HG02642 (cell line): ENCODE measurements at regions not wholly inside any gene's neighbourhood (a gene's known extent, or its start where the extent isn't known, plus 50 kb on each side); places are given as distances from the start of the nearest gene placed in this dataset.

Experiments
- ATAC-seq: cut with Tn5 transposase; IDR thresholded peaks from one replicate; pipeline ENCODE4 v1.9.1; 2021; ENCODE audit warnings: mild to moderate bottlenecking; ENCODE audit not compliant: unreplicated experiment, poor library complexity

DNA sequence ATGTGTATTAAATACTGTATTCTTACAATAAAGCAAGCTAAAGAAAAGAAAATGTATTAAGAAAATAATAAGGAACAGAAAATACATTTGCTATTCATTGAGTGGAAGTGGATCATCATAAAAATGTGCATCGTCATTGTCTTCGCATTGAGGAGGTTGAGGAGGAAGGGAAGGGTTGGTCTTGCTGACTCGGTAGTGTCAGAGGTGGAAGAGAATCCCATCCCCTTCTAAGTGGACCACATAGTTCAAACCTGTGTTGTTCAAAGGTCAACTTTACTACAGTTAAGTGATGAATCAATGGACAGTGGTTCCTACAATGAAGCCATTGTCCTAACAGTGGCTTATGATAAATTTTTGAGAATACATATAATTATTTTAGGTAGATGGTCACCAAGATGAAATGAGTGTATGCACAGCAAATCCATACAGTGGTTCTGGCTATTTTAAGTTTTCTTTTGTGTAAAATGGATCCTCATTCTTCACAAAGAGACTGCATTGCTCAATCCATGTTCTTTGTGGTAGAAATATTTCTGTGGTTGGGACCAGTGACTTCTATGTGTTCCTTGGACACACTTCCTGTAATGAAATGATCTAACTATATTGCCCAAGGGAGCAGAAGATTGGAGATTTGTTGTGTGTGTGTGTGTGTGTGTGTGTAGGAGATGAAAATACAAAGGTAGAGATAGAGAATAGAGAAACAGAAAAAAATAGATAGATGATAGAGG is 556.4 kb upstream of the AMELY start:
- no peak for ATAC-seq

DNA sequence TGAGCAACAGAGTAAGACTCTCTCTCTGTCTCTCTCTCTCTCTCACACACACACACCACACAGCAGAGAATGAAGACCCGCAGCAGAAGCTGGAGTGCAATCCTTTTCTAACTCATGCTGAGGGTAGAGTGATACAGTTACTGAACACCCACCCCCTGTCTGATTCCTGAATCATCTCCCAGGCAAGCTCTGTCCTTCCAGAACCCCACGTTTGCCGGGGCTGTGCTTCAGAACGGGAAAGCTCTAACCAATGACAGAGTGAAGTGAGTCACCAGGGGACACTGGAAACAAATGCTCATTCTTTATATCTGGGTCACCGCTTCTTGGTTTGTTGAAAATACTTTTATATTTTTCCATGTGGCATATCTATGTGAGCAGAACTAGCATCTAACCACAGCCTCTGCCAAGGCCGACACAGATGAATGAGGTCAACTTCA is 553.7 kb upstream of the AMELY start:
- no peak for ATAC-seq

DNA sequence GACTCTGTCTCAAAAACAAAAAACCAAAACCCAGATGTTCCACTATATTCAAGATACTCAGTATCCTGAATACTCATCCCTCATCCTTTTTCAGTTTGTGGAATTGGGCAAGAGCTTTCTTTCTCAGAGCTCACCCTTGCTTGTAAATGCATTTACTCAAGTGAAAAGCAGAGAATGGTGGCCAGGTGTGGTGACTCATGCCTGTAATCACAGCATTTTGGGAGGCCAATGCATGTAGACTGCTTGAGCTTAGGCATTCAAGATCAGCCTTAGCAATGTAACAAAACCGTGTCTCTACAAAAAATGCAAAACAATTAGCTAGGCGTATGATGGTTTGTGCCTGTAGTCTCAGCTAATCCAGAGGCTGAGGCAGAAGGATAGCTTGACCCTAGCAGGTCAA is 553.2 kb upstream of the AMELY start:
- no peak for ATAC-seq

DNA sequence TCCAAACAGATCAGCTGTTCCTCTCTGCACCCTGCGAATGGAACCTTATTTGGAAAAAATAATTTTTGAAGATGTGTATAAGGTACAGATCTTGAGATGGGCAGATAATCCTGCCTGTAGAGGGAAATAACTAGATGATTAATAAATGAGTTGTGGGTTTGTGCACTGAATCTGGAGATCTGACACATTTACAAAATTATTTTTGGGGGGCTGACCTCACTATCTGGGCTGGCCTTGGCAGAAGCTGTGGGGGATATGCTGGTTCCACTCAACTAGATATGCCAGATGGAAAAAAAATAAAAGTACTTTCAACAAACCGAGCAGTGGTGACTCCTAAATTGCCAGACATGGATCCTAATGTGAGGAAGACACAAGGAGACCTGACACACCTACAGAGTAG is 552.2 kb upstream of the AMELY start:
- no peak for ATAC-seq

DNA sequence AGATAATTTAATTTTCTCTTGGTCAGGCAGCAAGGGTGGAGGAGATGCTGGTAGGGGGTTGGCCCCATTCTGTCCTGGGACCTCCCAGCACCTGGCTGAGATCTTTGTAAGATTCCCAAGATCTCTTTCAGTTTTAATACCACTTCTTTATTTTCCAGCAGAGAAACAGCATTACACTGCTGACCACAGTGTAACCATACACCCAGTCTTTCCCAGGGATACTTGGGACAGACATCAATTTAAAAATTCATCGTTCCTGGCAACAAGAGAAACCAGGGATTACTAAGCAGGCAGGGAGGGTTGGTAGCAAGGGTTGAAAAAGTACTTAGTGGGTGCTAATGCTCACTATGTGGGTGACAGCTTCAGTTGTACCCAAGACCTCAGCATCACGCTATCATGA is 551.6 kb upstream of the AMELY start:
- no peak for ATAC-seq

DNA sequence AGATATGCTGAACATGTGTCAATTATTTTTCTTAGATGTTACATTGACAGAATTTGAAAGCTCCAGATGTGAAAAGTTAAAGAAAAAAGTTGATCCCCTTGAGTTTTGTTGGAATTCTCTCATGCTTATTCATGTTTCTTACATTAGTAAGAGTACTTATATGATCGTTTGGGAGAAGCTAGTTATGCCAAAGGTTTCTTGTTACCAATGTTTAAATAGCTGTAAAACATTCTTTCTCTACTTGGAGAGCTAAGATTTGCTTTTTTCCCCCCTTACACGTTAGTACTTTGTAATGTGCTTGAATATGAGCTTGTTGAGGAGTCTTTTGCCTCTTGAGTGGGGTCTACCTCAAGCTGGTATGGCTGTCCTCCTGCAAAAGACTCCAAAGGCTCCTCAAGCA is 551.1 kb upstream of the AMELY start:
- ATAC-seq, result no peak

DNA sequence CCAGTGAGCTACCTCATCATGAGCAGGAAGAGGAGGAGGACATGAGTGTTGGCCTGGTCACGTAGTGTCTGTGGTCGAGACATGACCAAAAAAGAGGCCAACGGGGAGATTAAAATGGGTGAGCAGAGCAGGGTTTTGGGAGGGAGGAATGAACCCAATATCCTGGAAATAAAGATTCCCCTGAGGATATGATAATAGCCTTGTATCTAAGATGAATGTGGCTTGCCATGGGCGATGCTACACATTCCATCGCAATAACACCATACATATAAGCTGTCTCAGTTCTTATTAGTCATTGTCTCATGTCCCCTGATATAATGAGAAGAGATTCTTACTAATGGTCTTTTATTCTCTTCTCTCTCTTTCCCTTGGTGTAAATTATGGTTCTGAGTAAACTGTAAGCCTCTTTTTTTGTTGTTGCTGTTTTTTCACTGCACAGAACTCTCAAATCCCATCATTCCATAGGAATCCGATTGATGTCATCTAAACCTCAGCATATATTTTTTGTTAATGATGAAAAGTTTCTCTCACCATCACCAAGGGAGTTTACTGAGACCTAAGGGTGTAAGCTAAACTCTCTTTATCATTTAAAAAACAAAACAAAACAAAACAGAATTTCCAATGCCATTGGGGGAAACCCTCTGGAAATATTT is 550.4 kb upstream of the AMELY start:
- no peak for ATAC-seq

DNA sequence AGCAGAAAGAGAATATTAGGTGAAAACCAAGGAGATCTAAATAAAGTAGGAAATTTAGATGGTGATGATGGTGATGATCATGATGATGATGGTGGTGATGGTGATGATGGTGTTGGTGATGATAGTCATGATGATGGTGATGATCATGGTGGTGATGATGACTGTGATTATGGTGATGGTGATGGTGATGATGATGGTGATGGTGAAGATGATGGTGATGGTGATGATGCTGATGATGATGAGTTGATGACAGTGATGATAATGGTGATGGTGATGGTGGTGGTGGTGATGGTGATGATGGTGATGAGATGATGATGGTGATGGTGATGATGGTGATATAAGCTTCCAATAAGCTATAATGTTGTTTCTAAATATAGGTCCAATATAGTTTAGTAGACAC is 548.2 kb upstream of the AMELY start:
- no peak for ATAC-seq

DNA sequence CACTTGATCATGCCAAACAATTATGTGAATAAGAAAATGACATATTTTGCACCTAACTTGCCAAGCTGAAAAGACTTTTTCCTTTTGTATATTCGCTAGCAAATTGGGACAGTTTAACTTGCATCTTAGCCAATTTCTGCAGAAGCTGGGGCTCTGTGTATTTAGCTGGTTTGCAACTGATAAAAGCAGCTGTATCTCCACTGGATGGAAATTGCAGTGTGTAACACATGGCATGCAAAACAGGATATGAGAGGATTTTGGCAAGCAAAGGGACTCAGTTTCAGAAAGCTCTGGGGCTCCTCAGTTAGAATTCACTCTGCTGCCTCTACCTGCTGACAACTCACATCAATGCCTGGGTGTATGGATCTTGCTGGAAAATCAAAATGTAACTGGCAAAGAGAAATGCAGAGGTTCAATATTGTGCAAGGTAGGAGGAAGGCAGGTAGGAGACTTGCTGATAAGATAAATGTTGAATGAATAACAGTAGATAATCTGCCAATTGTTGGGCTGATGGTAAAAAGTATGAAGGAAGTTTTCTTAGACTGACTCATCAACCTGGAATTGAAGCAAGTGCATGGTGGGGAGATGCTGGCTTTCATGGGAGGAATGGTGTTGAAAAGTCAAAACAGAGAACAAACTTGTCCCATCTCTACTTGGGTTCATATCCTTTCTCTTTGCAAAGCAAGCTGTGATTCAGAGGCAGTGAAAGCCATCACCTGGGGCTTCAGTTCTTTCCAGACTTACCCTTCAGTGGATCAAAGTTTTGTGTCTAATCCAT is 546.9 kb upstream of the AMELY start:
- no peak for ATAC-seq

DNA sequence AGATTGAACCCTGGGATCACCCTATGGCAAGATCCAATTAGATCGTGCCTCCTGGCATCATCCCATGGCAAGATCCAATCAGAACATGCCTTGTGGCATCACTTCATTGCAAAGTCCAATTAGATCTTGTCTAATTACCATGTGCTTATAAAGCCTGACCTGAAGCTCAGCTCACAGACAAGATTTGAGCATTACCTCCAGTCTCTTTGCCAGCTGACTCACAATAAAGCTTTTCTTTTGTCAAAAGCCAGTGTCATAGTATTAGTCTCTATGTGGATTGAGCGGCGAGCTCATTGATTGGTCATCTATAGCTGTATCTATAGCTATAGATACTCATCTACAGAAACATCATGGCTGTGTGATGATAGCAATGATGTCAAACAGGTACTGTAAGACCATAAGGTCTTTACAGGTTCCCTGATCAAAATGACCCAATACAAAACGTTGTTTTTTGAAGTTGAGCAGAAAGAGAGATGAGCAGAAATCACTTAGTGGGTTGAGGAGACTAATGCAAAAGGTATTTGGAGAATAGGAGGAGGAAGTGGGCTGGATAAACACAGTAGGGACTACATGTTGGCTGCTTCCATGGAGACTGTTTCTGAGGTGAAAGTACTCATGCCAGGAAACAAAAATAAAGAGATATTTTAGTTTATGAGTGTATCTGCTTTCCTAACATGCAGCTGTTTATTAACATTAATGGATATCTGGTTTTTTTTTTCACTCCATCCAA is 545.9 kb upstream of the AMELY start:
- no peak for ATAC-seq

DNA sequence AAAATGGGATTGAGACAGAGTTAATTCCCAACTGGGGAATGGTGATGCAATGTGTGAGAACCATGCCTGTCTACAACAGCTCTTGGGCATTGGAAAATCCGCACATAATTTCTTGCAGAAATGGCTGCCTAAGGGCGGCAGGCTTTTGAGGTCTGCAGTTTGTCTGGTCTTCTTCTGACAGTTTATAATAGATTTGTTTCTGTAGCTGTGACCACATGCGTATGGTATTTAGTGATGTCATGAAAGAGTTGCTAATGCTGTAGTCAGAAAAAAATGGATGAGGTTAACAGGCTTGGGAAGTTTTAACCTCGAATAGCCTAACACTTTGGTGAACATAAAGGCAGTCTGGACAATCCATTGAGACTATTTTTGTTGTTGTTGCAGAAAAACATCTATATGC is 544.1 kb upstream of the AMELY start:
- no peak for ATAC-seq

DNA sequence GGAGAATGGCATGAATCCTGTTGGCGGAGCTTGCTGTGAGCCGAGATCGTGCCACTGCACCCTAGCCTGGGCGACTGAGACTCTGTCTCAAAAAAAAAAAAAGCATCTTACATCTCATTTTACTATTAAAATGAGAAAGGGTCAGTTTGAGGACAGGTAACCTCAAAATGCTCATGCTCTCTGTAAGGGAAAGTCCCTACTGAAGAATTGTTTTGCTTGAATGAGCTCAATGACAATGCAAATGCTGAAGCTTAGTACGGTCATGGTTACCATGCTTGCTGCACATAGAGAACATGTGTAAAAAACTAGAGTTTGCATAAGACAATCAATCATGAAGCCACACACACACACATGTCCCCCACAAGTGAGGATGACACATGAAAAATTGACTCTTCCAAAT is 541.8 kb upstream of the AMELY start:
- ATAC-seq, result peak; percentile 89

DNA sequence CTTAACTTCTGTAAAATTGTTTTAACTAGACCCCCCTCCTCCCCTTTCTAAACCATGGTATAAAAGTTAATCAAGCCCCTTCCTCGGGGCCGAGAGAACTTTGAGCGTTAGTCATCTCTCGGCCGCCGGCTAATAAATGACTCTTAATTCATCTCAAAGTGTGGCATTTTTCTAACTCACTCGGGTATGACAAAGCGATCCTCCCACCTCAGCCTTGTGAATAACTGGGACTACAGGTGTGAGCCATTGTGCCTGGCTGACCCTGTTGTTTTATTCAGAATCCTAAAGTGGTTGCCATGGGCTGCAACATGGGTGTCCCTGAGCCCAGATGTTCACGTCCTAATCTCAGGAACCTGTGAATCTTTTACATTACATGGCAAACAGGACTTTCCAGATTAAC is 540.7 kb upstream of the AMELY start:
- ATAC-seq, result no peak

DNA sequence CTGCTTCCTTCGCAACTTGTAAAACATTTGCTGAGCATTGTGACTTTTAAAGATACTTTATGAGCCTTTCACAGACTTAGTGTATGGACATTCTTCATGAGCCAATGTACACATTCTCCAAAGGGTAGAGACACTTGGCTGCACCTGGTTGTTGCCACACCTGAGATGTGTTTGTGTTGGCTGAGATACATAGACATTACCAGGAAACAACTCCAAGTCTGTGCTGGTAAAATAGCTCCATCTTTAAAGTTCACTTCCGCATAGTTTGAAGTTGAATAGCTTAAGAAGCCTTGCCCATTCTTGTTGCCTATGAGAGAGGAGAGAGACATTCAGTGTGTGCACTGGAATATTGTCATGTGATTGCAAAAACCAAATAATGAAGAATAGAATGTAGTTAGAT is 538.3 kb upstream of the AMELY start:
- no peak for ATAC-seq

DNA sequence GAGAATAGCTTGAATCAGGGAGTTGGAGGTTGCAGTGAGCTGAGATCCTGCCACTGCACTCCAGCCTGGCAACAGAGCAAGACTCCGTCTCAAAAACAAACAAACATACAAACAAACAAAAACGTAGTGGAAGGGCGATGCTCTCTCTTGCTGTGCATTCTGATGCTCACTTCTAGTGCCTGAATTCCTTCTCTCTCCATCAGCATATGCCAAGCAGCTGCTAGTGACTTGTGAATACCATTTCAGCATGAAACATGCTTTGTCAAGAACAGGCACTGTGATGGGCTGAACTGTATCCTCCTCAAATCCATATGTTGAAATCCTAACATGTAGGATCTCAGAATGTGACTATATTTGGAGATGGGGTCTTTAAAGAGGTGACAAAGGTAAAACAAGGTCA is 537.1 kb upstream of the AMELY start:
- ATAC-seq, result no peak

DNA sequence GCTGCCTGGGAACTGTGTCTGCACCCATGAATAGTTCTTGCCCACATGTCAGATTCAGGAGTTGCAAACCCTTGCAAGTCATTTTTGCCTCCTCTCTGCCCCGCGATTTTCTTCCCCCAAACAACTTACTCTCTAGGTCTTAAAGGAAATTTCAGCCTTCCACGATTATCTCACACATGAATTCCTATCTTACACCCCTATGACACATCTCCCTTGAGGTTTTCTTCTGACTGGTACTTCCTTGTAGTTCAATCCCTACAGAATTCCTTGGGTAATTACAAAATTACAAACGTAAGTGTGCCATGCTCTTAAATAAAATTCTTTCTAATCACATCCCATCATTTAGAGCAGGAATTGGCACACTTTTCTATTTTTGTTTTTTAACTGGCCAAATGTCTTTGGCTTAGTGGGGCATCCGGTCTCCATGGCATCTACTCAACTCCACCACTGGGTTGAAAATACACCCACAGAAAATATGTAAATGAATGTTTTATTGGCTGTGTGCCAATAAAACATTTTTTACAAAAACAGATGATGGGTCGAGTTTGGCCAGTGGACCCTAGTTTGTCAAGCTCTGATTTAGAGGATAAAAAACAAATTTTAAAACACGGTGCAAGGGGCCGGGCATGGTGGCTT is 536.4 kb upstream of the AMELY start:
- no peak for ATAC-seq

DNA sequence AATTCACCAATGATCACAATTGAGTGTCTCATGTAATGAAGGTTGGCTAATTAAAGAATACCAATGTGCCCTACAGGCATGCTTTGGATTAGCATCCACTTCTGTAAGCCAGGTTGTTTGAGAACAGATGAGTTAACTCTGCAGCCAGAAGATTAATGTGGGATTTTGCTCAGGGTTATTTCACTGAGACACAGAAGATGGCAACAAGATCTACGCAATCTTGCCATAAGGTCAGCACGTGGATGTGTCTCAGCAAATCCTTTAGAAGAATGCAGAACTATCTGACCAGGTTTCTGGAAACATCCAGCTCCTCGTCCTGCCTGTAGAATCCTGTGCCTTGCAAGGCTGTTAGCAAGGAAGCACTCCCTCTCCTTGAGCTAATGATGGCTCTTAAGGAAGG is 532.6 kb upstream of the AMELY start:
- no peak for ATAC-seq

DNA sequence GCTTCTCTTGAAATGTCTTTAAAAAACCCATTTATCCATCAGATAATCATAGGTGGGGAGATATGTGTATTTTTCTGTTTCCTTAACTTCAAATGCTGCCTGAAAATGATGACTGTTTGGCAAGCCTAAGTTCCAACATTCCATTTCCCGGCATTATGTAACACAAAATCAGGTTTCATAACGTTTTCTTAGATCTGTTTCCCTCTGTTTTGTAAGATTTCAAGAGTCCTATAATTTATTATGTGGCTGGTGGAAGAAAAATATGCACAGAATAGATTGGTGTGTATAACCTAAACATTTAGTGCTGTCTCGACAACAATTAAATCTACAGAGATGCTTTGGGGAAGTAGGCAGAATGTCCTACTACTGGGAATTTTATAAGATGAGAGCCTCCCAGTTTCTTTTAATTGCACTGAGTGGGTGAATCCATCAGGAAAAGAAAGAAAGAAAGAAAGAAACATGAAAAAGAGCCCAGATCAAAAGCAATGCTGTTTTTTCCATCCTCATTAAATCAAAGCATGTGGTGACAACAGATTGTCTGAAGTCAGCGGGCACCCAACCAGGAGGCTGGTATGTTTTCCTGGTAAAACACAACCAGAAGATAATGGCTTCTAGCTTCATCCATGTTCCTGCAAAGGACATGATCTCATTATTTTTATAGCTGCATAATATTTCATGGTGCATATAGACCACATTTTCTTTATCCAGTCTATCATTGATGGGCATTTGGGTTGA is 529.4 kb upstream of the AMELY start:
- no peak for ATAC-seq

DNA sequence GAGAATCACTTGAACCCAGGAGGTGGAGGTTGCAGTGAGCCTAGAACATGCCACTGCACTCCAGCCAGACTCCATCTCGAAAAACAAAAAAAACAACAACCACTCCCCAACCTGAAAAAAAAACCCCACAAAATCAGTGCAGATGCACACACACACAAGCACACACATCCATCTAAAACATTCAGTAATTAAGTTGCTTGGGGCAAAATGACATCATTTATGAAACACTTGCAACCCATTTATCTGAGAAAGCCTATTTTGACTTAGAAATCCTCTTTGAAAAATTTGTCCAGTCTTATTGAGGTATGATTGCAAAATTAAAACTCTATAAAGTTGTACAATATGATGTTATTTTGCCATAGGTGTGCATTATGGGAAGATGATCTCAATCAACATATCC is 525.5 kb upstream of the AMELY start:
- ATAC-seq, result no peak
